Neuronal stem cell (in vitro differentiated cells): ENCODE measurements at regions not wholly inside any gene's neighbourhood (a gene's known extent, or its start where the extent isn't known, plus 50 kb on each side); places are given as distances from the start of the nearest gene placed in this dataset.

Experiments used
- DNase-seq: peaks from one replicate; pipeline ENCODE4 v3.0.0-alpha.2; 2013; ENCODE audit warnings: low spot score
- H2AFZ ChIP-seq: one replicate; pipeline ENCODE4 v1.6.1; 2013; ENCODE audit warnings: mild to moderate bottlenecking, low read length, inconsistent platforms
- H2AK5ac ChIP-seq: 2 replicates; pipeline ENCODE4 v1.6.1; 2013; ENCODE audit warnings: low read depth, mild to moderate bottlenecking, inconsistent platforms, low read length, moderate library complexity, mixed read lengths
- H2BK120ac ChIP-seq: 2 replicates; pipeline ENCODE4 v1.6.1; 2013; ENCODE audit warnings: low read depth, mild to moderate bottlenecking, inconsistent platforms, low read length, moderate library complexity, mixed read lengths
- H2BK12ac ChIP-seq: one replicate; pipeline ENCODE4 v1.6.1; 2013; ENCODE audit warnings: low read length, inconsistent platforms
- H2BK15ac ChIP-seq: 2 replicates; pipeline ENCODE4 v1.6.1; 2013; ENCODE audit warnings: mild to moderate bottlenecking, low read length, inconsistent platforms, mixed read lengths
- H2BK5ac ChIP-seq: one replicate; pipeline ENCODE4 v1.6.1; 2013; ENCODE audit warnings: inconsistent platforms, mild to moderate bottlenecking, low read length, moderate library complexity
- H3K14ac ChIP-seq: one replicate; pipeline ENCODE4 v1.6.1; 2013; ENCODE audit warnings: low read length, inconsistent platforms
- H3K18ac ChIP-seq: 2 replicates; pipeline ENCODE4 v1.6.1; 2013; ENCODE audit warnings: low read length, inconsistent platforms
- H3K23ac ChIP-seq: 2 replicates; pipeline ENCODE4 v1.6.1; 2013; ENCODE audit warnings: low read depth, mild to moderate bottlenecking, mixed read lengths, low read length, inconsistent platforms; ENCODE audit not compliant: poor library complexity
- H3K27ac ChIP-seq: replicated peaks from 3 replicates; pipeline ENCODE4 v1.5.1; 2013; ENCODE audit warnings: low read length, inconsistent platforms
- H3K27me3 ChIP-seq, 3 experiments: 2 replicates each; pipeline ENCODE4 v1.6.1; 2013; ENCODE audit warnings: low read length in 3 of 3, mild to moderate bottlenecking in 2 of 3, inconsistent platforms in 1 of 3, low read depth in 1 of 3, mixed read lengths in 1 of 3, moderate library complexity in 1 of 3; ENCODE audit not compliant: control insufficient read depth in 3 of 3, insufficient read depth in 3 of 3
- H3K36me3 ChIP-seq, 2 donors: replicated peaks in 1 of 2; 2 replicates each; pipeline ENCODE4 v1.6.1; 2013; ENCODE audit warnings: low read length in 2 of 2; ENCODE audit not compliant: control insufficient read depth in 2 of 2, insufficient read depth in 2 of 2
- H3K4ac ChIP-seq: 2 replicates; pipeline ENCODE4 v1.6.1; 2013; ENCODE audit warnings: inconsistent platforms, mild to moderate bottlenecking, low read length, moderate library complexity
- H3K4me1 ChIP-seq, 2 donors: 1 replicate in 1 of 2; 2 replicates in 1 of 2; pipeline ENCODE4 v1.6.1; 2013; ENCODE audit warnings: low read length in 2 of 2, low read depth in 1 of 2; ENCODE audit not compliant: control insufficient read depth in 2 of 2, insufficient read depth in 1 of 2
- H3K4me2 ChIP-seq: one replicate; pipeline ENCODE4 v1.6.1; 2013; ENCODE audit warnings: mild to moderate bottlenecking, low read length, inconsistent platforms; ENCODE audit not compliant: insufficient read depth, poor library complexity, severe bottlenecking
- H3K4me3 ChIP-seq, 2 donors: 2 replicates each; pipeline ENCODE4 v1.5.1; 2013; ENCODE audit warnings: low read length in 2 of 2, mild to moderate bottlenecking in 2 of 2, inconsistent platforms in 1 of 2, moderate library complexity in 1 of 2
- H3K79me1 ChIP-seq: one replicate; pipeline ENCODE4 v1.6.1; 2013; ENCODE audit warnings: low read depth, mild to moderate bottlenecking, inconsistent platforms, low read length, moderate library complexity
- H3K9ac ChIP-seq: one replicate; pipeline ENCODE4 v1.6.1; 2013; ENCODE audit warnings: mild to moderate bottlenecking, low read depth, low read length, inconsistent platforms; ENCODE audit not compliant: poor library complexity
- H3K9me3 ChIP-seq, 2 donors: replicated peaks in 1 of 2; 2 replicates each; pipeline versions ENCODE3 to v1.6.1; 2013; ENCODE audit warnings: low read length in 2 of 2, mild to moderate bottlenecking in 2 of 2, inconsistent platforms in 1 of 2, low read depth in 1 of 2, mixed read lengths in 1 of 2, moderate library complexity in 1 of 2; ENCODE audit not compliant: control insufficient read depth in 2 of 2, insufficient read depth in 1 of 2
- H4K8ac ChIP-seq: one replicate; pipeline ENCODE4 v1.6.1; 2013; ENCODE audit warnings: low read depth, mild to moderate bottlenecking, inconsistent platforms, low read length, moderate library complexity
- H4K91ac ChIP-seq: one replicate; pipeline ENCODE4 v1.6.1; 2013; ENCODE audit warnings: low read length, low read depth, mild to moderate bottlenecking, inconsistent platforms; ENCODE audit not compliant: poor library complexity
- WGBS, 2 donors: extraction: QIAGEN DNeasy Blood & Tissue Kit; methylation state at CpG; one replicate each; pipeline ENCODE4 v1.1.7; 2013; ENCODE audit warnings: missing lambda C conversion rate in 2 of 2, mixed read lengths in 1 of 2; ENCODE audit not compliant: insufficient read length in 2 of 2, insufficient replicate concordance in 1 of 2; ENCODE audit errors: extremely low coverage in 2 of 2; 5-methylcytosine and 5-hydroxymethylcytosine counted together

DNA sequence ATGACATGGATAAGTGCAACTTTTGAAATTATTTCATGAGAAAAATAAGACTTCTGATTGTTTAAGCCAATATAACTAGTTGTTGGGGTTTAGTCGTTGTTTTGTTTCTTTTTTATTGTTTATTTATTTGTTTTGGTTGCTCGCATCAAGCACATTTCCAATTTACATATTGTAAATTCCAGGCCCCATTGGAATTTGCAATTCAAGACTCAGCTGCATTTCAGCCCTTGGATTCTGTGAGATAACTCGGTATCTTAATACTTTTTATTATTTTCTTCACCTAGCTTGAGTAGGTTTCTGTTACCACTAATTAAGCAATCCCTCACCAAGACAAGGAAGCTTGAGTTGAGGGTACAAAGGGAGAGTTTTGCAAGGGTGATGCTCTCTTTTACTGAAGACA is 318.3 kb upstream of the GATB start:
- no peak overlapping the region for H3K18ac ChIP-seq
- no peak overlapping the region for H3K14ac ChIP-seq
- no peak overlapping the region for H3K23ac ChIP-seq
- no peak overlapping the region for H3K4me2 ChIP-seq
- H3K9ac ChIP-seq, result no peak overlapping the region
- H4K91ac ChIP-seq, result no peak overlapping the region
- H2AK5ac ChIP-seq, result no peak overlapping the region
- H2BK5ac ChIP-seq, result no peak overlapping the region
- H3K36me3 ChIP-seq, result no peaks in the 10 kb centered on the region
- no peaks in the 10 kb centered on the region for H3K27me3 ChIP-seq
- peaks cover 0 to 6% of the 10 kb centered on the region in 2 donors for H3K4me1 ChIP-seq
- no CpG with 5 or more reads among the region's 3 CpGs for WGBS, 2 donors
- no peak overlapping the region for H3K4me3 ChIP-seq
- no peak overlapping the region for H4K8ac ChIP-seq
- no peak overlapping the region for H3K27ac ChIP-seq
- H3K9me3 ChIP-seq, result peaks cover 0 to 1% of the 10 kb centered on the region in 2 donors
- no peak for DNase-seq
- H2BK120ac ChIP-seq, result no peak overlapping the region
- H3K4ac ChIP-seq, result no peak overlapping the region
- no peak overlapping the region for H2AFZ ChIP-seq
- no peaks in the 10 kb centered on the region for H3K79me1 ChIP-seq
- no peak overlapping the region for H2BK12ac ChIP-seq
- no peak overlapping the region for H2BK15ac ChIP-seq

- H3K9ac ChIP-seq, result no peak overlapping the region
- no peak overlapping the region for H2BK5ac ChIP-seq
- H3K18ac ChIP-seq, result no peak overlapping the region
- no CpG with 5 or more reads among the region's 2 CpGs for WGBS, 2 donors
- H3K4me3 ChIP-seq, result no peak overlapping the region
- H2BK120ac ChIP-seq, result no peak overlapping the region
- no peaks in the 10 kb centered on the region for H3K36me3 ChIP-seq
- no peaks in the 10 kb centered on the region for H3K79me1 ChIP-seq
- no peak overlapping the region for H2AK5ac ChIP-seq
- no peaks in the 10 kb centered on the region for H3K27me3 ChIP-seq
- no peak overlapping the region for H3K14ac ChIP-seq
- H3K4ac ChIP-seq, result no peak overlapping the region
- no peak overlapping the region for H4K91ac ChIP-seq
- no peak overlapping the region for H2BK15ac ChIP-seq
- H3K27ac ChIP-seq, result no peak overlapping the region
- H2BK12ac ChIP-seq, result no peak overlapping the region
- no peak overlapping the region for H3K4me2 ChIP-seq
- DNase-seq, result no peak
- H3K9me3 ChIP-seq, result peaks cover 0 to 1% of the 10 kb centered on the region in 2 donors
- H3K4me1 ChIP-seq, result peaks cover 0 to 17% of the 10 kb centered on the region in 2 donors
- no peak overlapping the region for H4K8ac ChIP-seq
- no peak overlapping the region for H2AFZ ChIP-seq
- no peak overlapping the region for H3K23ac ChIP-seq
These were observed 316.8 kb upstream of the GATB start for GRCh38 chr4:152077582-152077981.

GRCh38 chr4:152075253-152075928 is 314.6 kb upstream of the GATB start:
- no CpG with 5 or more reads among the region's 8 CpGs for WGBS, 2 donors
- no peak overlapping the region for H3K9ac ChIP-seq
- H2AK5ac ChIP-seq, result no peak overlapping the region
- DNase-seq, result no peak
- H3K9me3 ChIP-seq, result no peaks in the 10 kb centered on the region
- H3K4me3 ChIP-seq, result no peak overlapping the region
- H2BK12ac ChIP-seq, result no peak overlapping the region
- no peaks in the 10 kb centered on the region for H3K79me1 ChIP-seq
- H2BK15ac ChIP-seq, result no peak overlapping the region
- no peak overlapping the region for H2AFZ ChIP-seq
- H3K4ac ChIP-seq, result no peak overlapping the region
- H2BK5ac ChIP-seq, result no peak overlapping the region
- H3K18ac ChIP-seq, result no peak overlapping the region
- no peak overlapping the region for H3K4me2 ChIP-seq
- no peak overlapping the region for H3K14ac ChIP-seq
- peaks cover 0 to 21% of the 10 kb centered on the region in 2 donors for H3K4me1 ChIP-seq
- no peak overlapping the region for H4K91ac ChIP-seq
- H3K27ac ChIP-seq, result no peak overlapping the region
- no peak overlapping the region for H4K8ac ChIP-seq
- no peaks in the 10 kb centered on the region for H3K27me3 ChIP-seq
- H3K23ac ChIP-seq, result no peak overlapping the region
- no peak overlapping the region for H2BK120ac ChIP-seq
- H3K36me3 ChIP-seq, result no peaks in the 10 kb centered on the region

DNA sequence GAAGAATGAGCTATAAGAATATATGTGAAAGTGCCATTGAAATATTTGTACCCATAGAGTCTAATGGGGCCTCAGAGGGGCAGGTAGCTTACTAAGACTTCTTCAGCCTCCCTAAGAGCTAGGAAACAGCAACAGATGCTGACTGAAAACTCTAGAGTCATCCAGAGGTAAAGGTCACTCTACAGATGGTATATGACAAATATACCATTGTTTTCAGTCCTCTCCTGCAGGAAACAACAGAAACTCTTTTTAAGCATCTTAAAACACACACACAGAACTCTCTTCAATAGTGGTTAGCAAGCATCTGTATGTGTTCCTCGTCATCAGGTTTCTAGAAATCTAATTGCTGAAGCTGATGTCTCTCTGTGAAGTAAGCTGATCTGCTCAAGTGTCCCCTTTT is 313.8 kb upstream of the GATB start:
- no peak overlapping the region for H4K91ac ChIP-seq
- WGBS, 2 donors, result no CpG with 5 or more reads among the region's 1 CpG
- no peak overlapping the region for H2BK12ac ChIP-seq
- H3K9me3 ChIP-seq, result no peaks in the 10 kb centered on the region
- no peak overlapping the region for H3K4ac ChIP-seq
- no peak overlapping the region for H3K27ac ChIP-seq
- H4K8ac ChIP-seq, result no peak overlapping the region
- H2BK5ac ChIP-seq, result no peak overlapping the region
- H2BK15ac ChIP-seq, result no peak overlapping the region
- no peak overlapping the region for H3K18ac ChIP-seq
- H3K27me3 ChIP-seq, result no peaks in the 10 kb centered on the region
- H3K14ac ChIP-seq, result no peak overlapping the region
- no peak overlapping the region for H3K23ac ChIP-seq
- H2AK5ac ChIP-seq, result no peak overlapping the region
- H3K79me1 ChIP-seq, result no peaks in the 10 kb centered on the region
- no peak for DNase-seq
- peaks cover 0 to 21% of the 10 kb centered on the region in 2 donors for H3K4me1 ChIP-seq
- no peak overlapping the region for H3K4me2 ChIP-seq
- H2BK120ac ChIP-seq, result no peak overlapping the region
- H3K9ac ChIP-seq, result no peak overlapping the region
- no peak overlapping the region for H3K4me3 ChIP-seq
- no peak overlapping the region for H2AFZ ChIP-seq
- no peaks in the 10 kb centered on the region for H3K36me3 ChIP-seq
